ENCODE measurements at regions not wholly inside any gene's neighbourhood (a gene's known extent, or its start where the extent isn't known, plus 50 kb on each side); places are given as distances from the start of the nearest gene placed in this dataset.
A peak's percentile ranks its signal among the peaks of the same experiment; 100 is the strongest.
"Not testable (repeated sequence)": the region's sequence is repeated elsewhere in the genome, so short reads cannot be mapped to it uniquely, and the experiment has no call there.

- DNase-seq (ENCODE audit: low read depth), result no peak
These were observed 101.0 kb upstream of the ZNF236 start for GRCh38 chr18:76721207-76721996.

GRCh38 chr18:76720683-76721082 lies 101.7 kb upstream of the ZNF236 start:
- no peak for DNase-seq (ENCODE audit: low read depth)

- no peak for DNase-seq (ENCODE audit: low read depth)
These were observed 107.2 kb upstream of the ZNF236 start for GRCh38 chr18:76715012-76715610.

GRCh38 chr18:76713432-76713831 lies 108.9 kb upstream of the ZNF236 start:
- DNase-seq (ENCODE audit: low read depth), result no peak

GRCh38 chr18:76712511-76713140 lies 109.7 kb upstream of the ZNF236 start:
- no peak for DNase-seq (ENCODE audit: low read depth)

- DNase-seq (ENCODE audit: low read depth), result no peak
These were observed 111.5 kb upstream of the ZNF236 start for GRCh38 chr18:76710646-76711520.

- DNase-seq (ENCODE audit: low read depth), result no peak
These were observed 112.4 kb upstream of the ZNF236 start for GRCh38 chr18:76709659-76710645.

GRCh38 chr18:76708722-76709353 lies 113.5 kb upstream of the ZNF236 start:
- no peak for DNase-seq (ENCODE audit: low read depth)

- DNase-seq (ENCODE audit: low read depth), result no peak
These were observed 114.2 kb upstream of the ZNF236 start for GRCh38 chr18:76708071-76708721.

GRCh38 chr18:76707534-76707933 lies 114.8 kb upstream of the ZNF236 start:
- DNase-seq (ENCODE audit: low read depth), result no peak

- DNase-seq (ENCODE audit: low read depth), result not testable (repeated sequence)
These were observed 117.8 kb upstream of the ZNF236 start for GRCh38 chr18:76704589-76704988.

GRCh38 chr18:76699923-76700322 lies 122.4 kb upstream of the ZNF236 start:
- DNase-seq (ENCODE audit: low read depth), result no peak

GRCh38 chr18:76697441-76697901 lies 124.9 kb upstream of the ZNF236 start:
- DNase-seq (ENCODE audit: low read depth), result no peak

- DNase-seq (ENCODE audit: low read depth), result peak; percentile 48
These were observed 130.6 kb upstream of the ZNF236 start for GRCh38 chr18:76691800-76692199.

GRCh38 chr18:76689646-76690264 lies 132.6 kb upstream of the ZNF236 start:
- no peak for DNase-seq (ENCODE audit: low read depth)

GRCh38 chr18:76688724-76689472 lies 133.5 kb upstream of the ZNF236 start:
- no peak for DNase-seq (ENCODE audit: low read depth)

GRCh38 chr18:76687304-76687962 lies 134.9 kb upstream of the ZNF236 start:
- DNase-seq (ENCODE audit: low read depth), result no peak

- DNase-seq (ENCODE audit: low read depth), result peak; percentile 41
These were observed 135.6 kb upstream of the ZNF236 start for GRCh38 chr18:76686737-76687231.
